ENCODE measurements at regions not wholly inside any gene's neighbourhood (a gene's known extent, or its start where the extent isn't known, plus 50 kb on each side); places are given as distances from the start of the nearest gene placed in this dataset.

- TF ChIP-seq CTCF (IDR thresholded peaks at IDR 0.05): no peak
- TF ChIP-seq POLR2AphosphoS5 (IDR thresholded peaks at IDR 0.05; ENCODE audit: low read depth, low read length): no peak
- TF ChIP-seq REST (IDR thresholded peaks at IDR 0.05; ENCODE audit: insufficient read depth in 1 of 2, low read depth in 2 of 2, low read length in 1 of 2): no peak
- no peak for TF ChIP-seq SIN3A (IDR thresholded peaks at IDR 0.05; ENCODE audit: borderline replicate concordance, insufficient read depth, low read depth, low read length)
Measured at GRCh38 chr6:26272171-26272637, 92.8 kb upstream of the BTN3A2 start.
